Ovary (tissue), 7 donors: ENCODE measurements at regions not wholly inside any gene's neighbourhood (a gene's known extent, or its start where the extent isn't known, plus 50 kb on each side); places are given as distances from the start of the nearest gene placed in this dataset.

Source experiments
- DNase-seq, 5 donors: peaks; one replicate each; pipeline ENCODE4 v3.0.0-alpha.2; 2019 to 2020
- H3K27ac ChIP-seq, 2 donors: fragments of 200-600 bp; one replicate each; pipeline versions ENCODE4 v1.5.1 to v1.8.0; 2019 to 2022
- H3K27me3 ChIP-seq: fragments of 200-600 bp; one replicate; pipeline ENCODE4 v1.8.0; 2022
- H3K36me3 ChIP-seq: fragments of 200-600 bp; sonication (generic); one replicate; pipeline ENCODE4 v1.5.1; 2019
- H3K4me1 ChIP-seq: one replicate; pipeline ENCODE4 v1.8.1; 2013; ENCODE audit warnings: mild to moderate bottlenecking, moderate library complexity; ENCODE audit not compliant: insufficient read depth
- H3K4me3 ChIP-seq: fragments of 200-600 bp; sonication (generic); one replicate; pipeline ENCODE4 v1.5.1; 2017
- H3K9me3 ChIP-seq, 2 donors: fragments of 200-600 bp in 1 of 2; sonication (generic) in 1 of 2; one replicate each; pipeline versions ENCODE4 v1.5.1 to v1.8.1; 2013 to 2019; ENCODE audit warnings: mild to moderate bottlenecking in 1 of 2, moderate library complexity in 1 of 2
- CTCF ChIP-seq, 3 donors: fragments of 450-650 bp in 2 of 3; fragments of 200-600 bp in 1 of 3; IDR thresholded peaks; one replicate each; pipeline versions ENCODE4 v1.5.1 to v1.8.0; 2016 to 2022; ENCODE audit warnings: antibody characterized with exemption in 3 of 3, mild to moderate bottlenecking in 1 of 3
- EP300 ChIP-seq: sonication (generic); formaldehyde crosslinking; IDR thresholded peaks from one replicate; pipeline ENCODE4 v1.6.1; 2017; ENCODE audit warnings: antibody characterized with exemption
- POLR2A ChIP-seq: fragments of 450-650 bp; IDR thresholded peaks from one replicate; pipeline ENCODE4 v1.6.1; 2017; ENCODE audit warnings: antibody characterized with exemption, mild to moderate bottlenecking, moderate library complexity
- WGBS, 3 donors: extraction: QIAGEN DNeasy Blood & Tissue Kit in 1 of 3; methylation state at CpG; one replicate each; pipeline versions ENCODE4 v1.1.5 to v1.1.7; 2013 to 2017; 5-methylcytosine and 5-hydroxymethylcytosine counted together
- intact Hi-C, 4 donors: fragments of 100-400 bp; cut with DNase I; formaldehyde crosslinking; loops; one replicate each; pipeline versions ENCODE4 v1.11.0 to v1.15.1; 2022 to 2023
- donor health status: DM: no; HTN: no; CAD: no; lungs with moderate emphysema.
- donor health status: DM: no; HTN: no; CAD: no.
- donor health status: Bipolar disorder and iron deficiency.
- donor health status: DM: no; HTN: no; CAD: no.
- donor health status: DM: yes; HTN: yes; CAD: no.

- Histone ChIP-seq H3K4me1 (no peaks in the 10 kb centered on the region), H3K27me3 (no peaks in the 10 kb centered on the region), H3K4me3 (no peak overlapping the region), H3K27ac (no peak overlapping the region), H3K9me3 (no peaks in the 10 kb centered on the region), H3K36me3 (no peaks in the 10 kb centered on the region)
- intact Hi-C loops = no loop called here
- DNase-seq = no peak
- TF ChIP-seq POLR2A (no peak), CTCF (IDR thresholded peaks at IDR 0.05) (no peak), EP300 (no peak)
- WGBS, 3 donors = 62 to 67% (median 67%) methylated on average over 5 of the region's 5 CpGs
Observed at GRCh38 chr5:154697371-154697770, 57.8 kb upstream of the LARP1 start.

GRCh38 chr5:154696891-154697290 is 58.3 kb upstream of the LARP1 start:
- Histone ChIP-seq H3K27me3 (no peaks in the 10 kb centered on the region), H3K4me3 (no peak overlapping the region), H3K27ac (no peak overlapping the region), H3K4me1 (peaks cover under 1% of the 10 kb centered on the region), H3K36me3 (no peaks in the 10 kb centered on the region), H3K9me3 (no peaks in the 10 kb centered on the region)
- DNase-seq = no peak
- 53 to 61% (median 60%) methylated on average over 3 of the region's 3 CpGs for WGBS, 3 donors
- intact Hi-C loops = no loop called here
- TF ChIP-seq EP300 (no peak), POLR2A (no peak), CTCF (IDR thresholded peaks at IDR 0.05) (no peak)

- Histone ChIP-seq H3K9me3 (no peaks in the 10 kb centered on the region), H3K27me3 (no peaks in the 10 kb centered on the region), H3K4me1 (peaks cover 5% of the 10 kb centered on the region), H3K4me3 (no peak overlapping the region), H3K36me3 (no peaks in the 10 kb centered on the region), H3K27ac (no peak overlapping the region)
- intact Hi-C loops = no loop called here
- TF ChIP-seq EP300 (no peak), POLR2A (no peak), CTCF (IDR thresholded peaks at IDR 0.05) (no peak)
- 93 to 95% (median 94%) methylated on average over 3 of the region's 3 CpGs for WGBS, 3 donors
- DNase-seq = no peak
Observed at GRCh38 chr5:154694159-154694558, 61.0 kb upstream of the LARP1 start.

GRCh38 chr5:154690488-154690887 is 64.7 kb upstream of the LARP1 start:
- peaks cover 5% of the 10 kb centered on the region for H3K4me1 ChIP-seq
- H3K36me3 ChIP-seq = no peaks in the 10 kb centered on the region
- DNase-seq = no peak
- 91 to 96% (median 92%) methylated on average over 28 of the region's 28 CpGs for WGBS, 3 donors
- no peak overlapping the region for H3K4me3 ChIP-seq
- H3K27me3 ChIP-seq = no peaks in the 10 kb centered on the region
- no peak overlapping the region for H3K27ac ChIP-seq
- H3K9me3 ChIP-seq = no peaks in the 10 kb centered on the region
- intact Hi-C loops = no loop called here
- TF ChIP-seq CTCF (IDR thresholded peaks at IDR 0.05) (no peak), POLR2A (no peak), EP300 (no peak)
